Esophagus (tissue), 2 donors: ENCODE measurements at regions not wholly inside any gene's neighbourhood (a gene's known extent, or its start where the extent isn't known, plus 50 kb on each side); places are given as distances from the start of the nearest gene placed in this dataset.

Experiments used
- H3K27ac ChIP-seq, 2 donors: one replicate each; pipeline ENCODE4 v1.5.1; 2013; ENCODE audit warnings: low read depth in 2 of 2, mild to moderate bottlenecking in 2 of 2, inconsistent platforms in 1 of 2, low read length in 1 of 2, moderate library complexity in 1 of 2
- H3K27me3 ChIP-seq, 2 donors: one replicate each; pipeline ENCODE4 v1.6.1; 2013; ENCODE audit warnings: low read length in 2 of 2, control low read depth in 1 of 2, mild to moderate bottlenecking in 1 of 2; ENCODE audit not compliant: insufficient read depth in 2 of 2, control insufficient read depth in 1 of 2
- H3K36me3 ChIP-seq, 2 donors: one replicate each; pipeline ENCODE4 v1.6.1; 2013; ENCODE audit warnings: low read length in 1 of 2; ENCODE audit not compliant: control insufficient read depth in 2 of 2, insufficient read depth in 2 of 2
- H3K4me1 ChIP-seq, 2 donors: one replicate each; pipeline ENCODE4 v1.6.1; 2013; ENCODE audit warnings: low read length in 1 of 2; ENCODE audit not compliant: control insufficient read depth in 2 of 2, insufficient read depth in 2 of 2
- H3K4me3 ChIP-seq, 2 donors: one replicate each; pipeline ENCODE4 v1.5.1; 2013; ENCODE audit warnings: low read length in 2 of 2, mild to moderate bottlenecking in 2 of 2, low read depth in 1 of 2, moderate library complexity in 1 of 2
- H3K9me3 ChIP-seq, 2 donors: one replicate each; pipeline ENCODE4 v1.6.1; 2013; ENCODE audit warnings: mild to moderate bottlenecking in 2 of 2, low read depth in 1 of 2, low read length in 1 of 2, moderate library complexity in 1 of 2; ENCODE audit not compliant: control insufficient read depth in 2 of 2, insufficient read depth in 1 of 2
- WGBS, 2 donors: extraction: QIAGEN DNeasy Blood & Tissue Kit; methylation state at CpG; one replicate each; pipeline ENCODE4 v1.1.7; 2013; 5-methylcytosine and 5-hydroxymethylcytosine counted together
- donor health status: healthy with polysubstance abuse.
- donor health status: Bipolar disorder and iron deficiency.

GRCh38 chr6:71544906-71545305, 256.3 kb downstream of the OGFRL1 start:
- no peaks in the 10 kb centered on the region for H3K9me3 ChIP-seq
- no peaks in the 10 kb centered on the region for H3K36me3 ChIP-seq
- no peaks in the 10 kb centered on the region for H3K4me1 ChIP-seq
- no peak overlapping the region for H3K4me3 ChIP-seq
- H3K27ac ChIP-seq: no peak overlapping the region
- H3K27me3 ChIP-seq: no peaks in the 10 kb centered on the region

GRCh38 chr6:71545905-71546304, 257.3 kb downstream of the OGFRL1 start:
- Histone ChIP-seq H3K9me3 (no peaks in the 10 kb centered on the region), H3K27ac (no peak overlapping the region), H3K36me3 (no peaks in the 10 kb centered on the region), H3K27me3 (no peaks in the 10 kb centered on the region), H3K4me3 (no peak overlapping the region), H3K4me1 (no peaks in the 10 kb centered on the region)
- WGBS, 2 donors: 93 to 95% methylated on average over 3 of the region's 3 CpGs

GRCh38 chr6:71551798-71552197, 263.2 kb downstream of the OGFRL1 start:
- 89 to 93% methylated on average over 3 of the region's 3 CpGs for whole genome bisulfite sequencing, 2 donors
- Histone ChIP-seq H3K4me3 (no peak overlapping the region), H3K27ac (no peak overlapping the region), H3K27me3 (no peaks in the 10 kb centered on the region), H3K4me1 (no peaks in the 10 kb centered on the region), H3K9me3 (peaks cover 3 to 4% of the 10 kb centered on the region in 2 donors), H3K36me3 (no peaks in the 10 kb centered on the region)

DNA sequence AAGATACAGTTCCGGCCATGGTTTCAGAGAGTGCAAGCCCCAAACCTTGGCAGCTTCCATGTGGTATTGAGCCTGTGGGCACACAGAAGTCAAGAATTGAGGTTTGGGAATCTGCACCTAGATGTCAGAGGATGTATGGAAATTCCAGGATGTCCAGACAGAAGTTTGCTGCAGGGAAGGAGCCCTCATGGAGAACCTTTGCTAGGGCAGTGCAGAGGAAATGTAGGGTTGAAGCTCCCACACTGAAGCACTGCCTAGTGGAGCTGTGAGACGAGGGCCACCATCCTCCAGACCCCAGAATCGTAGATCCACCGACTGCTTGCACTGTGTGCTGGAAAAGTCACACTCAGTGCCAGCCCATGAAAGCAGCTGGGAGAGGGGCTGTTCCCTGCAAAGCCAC, 267.5 kb downstream of the OGFRL1 start:
- Histone ChIP-seq H3K27ac (no peak overlapping the region), H3K9me3 (peaks cover 3 to 10% of the 10 kb centered on the region in 2 donors), H3K36me3 (no peaks in the 10 kb centered on the region), H3K4me3 (no peak overlapping the region), H3K27me3 (no peaks in the 10 kb centered on the region), H3K4me1 (no peaks in the 10 kb centered on the region)
- 86 to 87% methylated on average over 4 of the region's 4 CpGs for WGBS, 2 donors

DNA sequence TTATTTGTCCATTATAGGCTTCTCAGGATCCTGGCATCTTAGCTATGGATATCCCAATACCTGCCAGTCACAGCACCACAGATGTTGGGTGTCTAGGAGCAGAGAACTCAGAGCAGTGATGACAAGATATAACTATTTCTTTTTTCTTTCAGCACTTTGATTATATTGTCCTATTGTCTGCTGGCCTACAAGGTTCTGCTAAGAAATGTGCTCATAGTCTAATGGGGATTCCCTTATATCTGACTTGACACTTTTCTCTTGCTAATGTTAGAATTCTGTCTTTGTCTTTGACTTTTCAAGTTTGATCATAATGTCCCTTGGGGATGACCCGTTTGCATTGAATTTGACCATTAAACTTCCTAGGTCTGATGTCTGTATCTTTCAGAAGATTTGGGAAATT, 270.4 kb downstream of the OGFRL1 start:
- 79 to 93% methylated on average over 1 of the region's 1 CpG for WGBS, 2 donors
- H3K9me3 ChIP-seq: peaks cover 3 to 10% of the 10 kb centered on the region in 2 donors
- H3K4me3 ChIP-seq: no peak overlapping the region
- no peaks in the 10 kb centered on the region for H3K36me3 ChIP-seq
- H3K27ac ChIP-seq: no peak overlapping the region
- no peaks in the 10 kb centered on the region for H3K4me1 ChIP-seq
- no peaks in the 10 kb centered on the region for H3K27me3 ChIP-seq

DNA sequence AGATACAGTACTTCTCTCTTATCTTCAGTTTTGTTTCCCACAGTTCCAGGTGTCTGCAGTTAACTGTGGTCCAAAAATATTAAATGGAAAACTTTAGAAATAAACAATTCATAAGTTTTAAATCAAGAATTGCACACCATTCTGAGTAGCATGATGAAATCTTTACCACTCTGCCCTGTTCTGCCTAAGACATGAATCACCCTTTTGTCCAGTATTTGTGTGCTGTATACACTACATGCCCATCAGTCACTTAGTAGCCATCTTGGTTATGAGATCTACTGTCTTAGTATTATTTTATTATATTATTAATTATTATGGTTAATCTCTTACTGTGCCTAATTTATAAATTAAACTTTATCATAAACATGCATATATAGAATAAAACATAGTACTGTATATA, 279.0 kb downstream of the OGFRL1 start:
- no peak overlapping the region for H3K4me3 ChIP-seq
- H3K27ac ChIP-seq: no peak overlapping the region
- H3K36me3 ChIP-seq: no peaks in the 10 kb centered on the region
- H3K9me3 ChIP-seq: no peaks in the 10 kb centered on the region
- H3K27me3 ChIP-seq: no peaks in the 10 kb centered on the region
- no peaks in the 10 kb centered on the region for H3K4me1 ChIP-seq

DNA sequence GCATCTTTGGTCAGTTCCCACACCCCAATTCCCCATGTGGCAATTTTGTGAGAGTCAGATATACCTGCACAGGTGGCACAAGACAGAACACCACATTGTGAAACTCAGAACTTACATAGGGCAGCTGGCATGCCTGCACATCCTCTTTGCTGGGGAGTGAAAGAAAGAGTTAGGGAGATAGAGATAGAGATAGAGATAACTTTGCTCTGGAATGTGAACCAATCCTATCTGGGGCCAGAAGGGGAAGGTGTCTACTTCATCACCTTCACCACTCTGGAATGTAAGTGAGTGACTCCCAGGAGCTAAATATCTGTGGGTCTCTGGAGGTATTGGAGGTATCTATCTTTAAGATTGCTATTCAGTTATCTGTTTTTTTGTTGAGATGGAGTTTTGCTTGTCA, 289.2 kb downstream of the OGFRL1 start:
- Histone ChIP-seq H3K4me3 (no peak overlapping the region), H3K27me3 (no peaks in the 10 kb centered on the region), H3K4me1 (no peaks in the 10 kb centered on the region), H3K36me3 (no peaks in the 10 kb centered on the region), H3K27ac (no peak overlapping the region), H3K9me3 (no peaks in the 10 kb centered on the region)

DNA sequence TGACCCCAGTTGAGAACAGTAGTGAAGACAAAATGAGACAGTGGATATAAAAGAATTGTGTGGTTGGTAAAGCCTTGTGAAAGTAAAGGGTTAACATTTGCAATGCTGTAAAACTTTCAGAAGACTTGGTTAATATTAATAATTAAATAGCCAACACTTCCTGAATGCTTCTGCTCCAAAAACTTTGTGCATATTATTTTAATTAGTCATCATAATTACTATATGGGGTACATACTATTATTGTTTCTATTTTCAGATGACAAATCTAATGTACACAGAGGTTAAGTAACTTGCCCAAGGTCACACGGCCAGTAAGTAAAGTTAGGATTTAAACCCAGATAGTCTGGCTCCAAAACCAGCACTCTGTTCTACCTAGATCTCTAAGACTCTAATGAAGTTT, 291.3 kb downstream of the OGFRL1 start:
- Histone ChIP-seq H3K36me3 (no peaks in the 10 kb centered on the region), H3K27ac (no peak overlapping the region), H3K4me3 (no peak overlapping the region), H3K9me3 (peaks cover 2 to 5% of the 10 kb centered on the region in 2 donors), H3K4me1 (no peaks in the 10 kb centered on the region), H3K27me3 (no peaks in the 10 kb centered on the region)
- WGBS, 2 donors: 29 to 55% methylated on average over 1 of the region's 1 CpG

DNA sequence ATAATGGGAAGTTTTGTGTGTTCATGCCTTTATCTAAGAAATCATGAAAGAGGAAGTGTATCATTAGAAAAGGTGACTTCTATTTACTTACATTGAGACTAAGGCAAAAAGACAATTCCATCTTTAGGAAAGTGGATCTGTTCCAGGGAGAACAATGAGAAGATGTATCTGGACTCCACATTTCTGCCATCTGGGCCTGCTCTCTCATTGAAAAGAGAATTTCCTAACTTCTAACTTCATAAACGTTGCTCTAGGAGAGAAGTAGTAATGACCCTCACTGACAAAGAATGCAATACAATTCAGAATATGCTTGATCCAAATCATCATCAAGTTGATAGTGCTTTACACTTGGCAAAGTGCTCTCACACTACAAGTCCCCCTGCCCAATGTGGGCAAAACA, 294.2 kb downstream of the OGFRL1 start:
- 53 to 58% methylated on average over 1 of the region's 1 CpG for WGBS, 2 donors
- Histone ChIP-seq H3K4me3 (no peak overlapping the region), H3K27me3 (no peaks in the 10 kb centered on the region), H3K4me1 (no peaks in the 10 kb centered on the region), H3K36me3 (no peaks in the 10 kb centered on the region), H3K9me3 (peaks cover 7 to 11% of the 10 kb centered on the region in 2 donors), H3K27ac (no peak overlapping the region)

DNA sequence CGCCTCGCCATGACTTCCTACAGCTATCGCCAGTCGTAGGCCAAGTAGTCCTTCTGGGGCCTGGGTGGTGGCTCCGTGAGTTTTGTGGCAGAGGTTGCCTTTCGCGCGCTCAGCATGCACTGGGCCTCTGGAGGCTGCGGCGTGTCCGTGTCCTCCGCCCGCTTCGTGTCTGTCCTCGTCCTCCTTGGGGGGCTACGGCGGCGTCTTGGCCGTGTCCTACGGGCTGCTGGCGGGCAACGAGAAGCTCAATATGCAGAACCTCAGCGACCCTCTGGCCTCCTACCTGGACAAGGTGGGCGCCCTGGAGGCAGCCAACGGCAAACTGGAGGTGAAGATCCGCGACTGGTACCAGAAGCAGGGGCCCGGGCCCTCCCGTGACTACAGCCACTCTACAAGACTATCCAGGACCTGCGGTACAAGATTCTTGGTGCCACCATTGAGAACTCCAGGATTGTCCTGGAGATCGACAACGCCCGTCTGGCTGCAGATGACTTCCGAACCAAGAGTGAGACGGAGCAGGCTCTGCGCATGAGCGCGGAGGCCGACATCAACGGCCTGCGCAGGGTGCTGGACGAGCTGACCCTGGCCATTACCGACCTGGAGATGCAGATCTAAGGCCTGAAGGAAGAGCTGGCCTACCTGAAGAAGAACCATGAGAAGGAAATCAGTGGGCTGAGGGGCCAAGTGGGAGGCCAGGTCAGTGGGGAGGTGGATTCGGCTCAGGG, 296.3 kb downstream of the OGFRL1 start:
- Histone ChIP-seq H3K27me3 (no peaks in the 10 kb centered on the region), H3K27ac (no peak overlapping the region), H3K4me3 (no peak overlapping the region), H3K36me3 (no peaks in the 10 kb centered on the region), H3K9me3 (peaks cover 7 to 16% of the 10 kb centered on the region in 2 donors), H3K4me1 (no peaks in the 10 kb centered on the region)
- WGBS, 2 donors: 97% methylated on average over 43 to 44 of the region's 44 CpGs
